Epithelial cell of esophagus (primary cell): ENCODE measurements at regions not wholly inside any gene's neighbourhood (a gene's known extent, or its start where the extent isn't known, plus 50 kb on each side); places are given as distances from the start of the nearest gene placed in this dataset.
"Not testable (repeated sequence)": the region's sequence is repeated elsewhere in the genome, so short reads cannot be mapped to it uniquely, and the experiment has no call there.

Experiments
- DNase-seq: peaks from one replicate; pipeline ENCODE4 v3.0.0; 2010; ENCODE audit warnings: low read depth
- H3K4me3 ChIP-seq: 2 replicates; pipeline ENCODE4 v1.5.1; 2011; ENCODE audit warnings: mild to moderate bottlenecking, low read length, control low read depth
- CTCF ChIP-seq: IDR thresholded peaks from 2 replicates; pipeline ENCODE4 v1.5.1; 2011; ENCODE audit warnings: low read depth, mild to moderate bottlenecking, low read length, control low read depth, inconsistent platforms; ENCODE audit not compliant: insufficient read depth; ENCODE audit errors: missing control alignments

- DNase-seq = peak; percentile 13
- TF ChIP-seq CTCF = no peak
- H3K4me3 ChIP-seq = no peak overlapping the region
Observed at GRCh38 chr13:27341616-27342015, 71.0 kb downstream of the RASL11A start.

- no peak for DNase-seq
- no peak overlapping the region for H3K4me3 ChIP-seq
- no peak for TF ChIP-seq CTCF
Observed at GRCh38 chr13:27347211-27347772, 76.7 kb downstream of the RASL11A start.

- DNase-seq = no peak
- no peak overlapping the region for H3K4me3 ChIP-seq
- no peak for TF ChIP-seq CTCF
Observed at GRCh38 chr13:27348461-27348860, 76.0 kb upstream of the GTF3A start.

- no peak for DNase-seq
- TF ChIP-seq CTCF = no peak
Observed at GRCh38 chr13:27349458-27349857, 75.0 kb upstream of the GTF3A start.

GRCh38 chr13:27350825-27351224 lies 73.6 kb upstream of the GTF3A start:
- DNase-seq, H3K4me3 ChIP-seq: not testable (repeated sequence)

More at GRCh38 chr13:27349458-27349857, 75.0 kb upstream of the GTF3A start:
- H3K4me3 ChIP-seq = no peak overlapping the region

GRCh38 chr13:27352698-27353097 lies 71.7 kb upstream of the GTF3A start:
- H3K4me3 ChIP-seq = no peak overlapping the region
- DNase-seq = no peak
- no peak for TF ChIP-seq CTCF

GRCh38 chr13:27353166-27353583 lies 71.2 kb upstream of the GTF3A start:
- no peak overlapping the region for H3K4me3 ChIP-seq
- no peak for TF ChIP-seq CTCF
- peak; percentile 34 for DNase-seq
